ENCODE measurements at regions not wholly inside any gene's neighbourhood (a gene's known extent, or its start where the extent isn't known, plus 50 kb on each side); places are given as distances from the start of the nearest gene placed in this dataset.

GRCh38 chr2:15796167-15796942 lies 144.0 kb upstream of the MYCN start:
- DNase-seq, result no peak

- DNase-seq, result peak in 1 of 2 donors; percentile 2
These were observed 143.0 kb upstream of the MYCN start for GRCh38 chr2:15797231-15797938.

DNA sequence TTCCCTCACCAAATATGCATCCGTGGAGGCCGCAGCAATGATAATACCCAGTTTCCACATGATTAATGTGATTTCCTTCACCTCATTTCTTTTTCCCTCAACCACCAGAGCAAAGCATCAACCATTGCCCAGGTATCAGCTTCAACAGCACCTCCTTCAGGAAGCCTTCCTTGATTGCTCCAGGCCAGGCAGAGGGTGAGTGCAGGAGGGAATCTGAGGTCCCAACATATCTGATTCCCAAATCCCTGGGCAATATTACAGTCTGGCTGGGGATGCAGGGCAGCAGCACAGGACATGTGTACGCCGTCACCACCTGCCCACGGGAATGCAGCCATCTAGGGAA lies 142.4 kb upstream of the MYCN start:
- DNase-seq, result no peak

DNA sequence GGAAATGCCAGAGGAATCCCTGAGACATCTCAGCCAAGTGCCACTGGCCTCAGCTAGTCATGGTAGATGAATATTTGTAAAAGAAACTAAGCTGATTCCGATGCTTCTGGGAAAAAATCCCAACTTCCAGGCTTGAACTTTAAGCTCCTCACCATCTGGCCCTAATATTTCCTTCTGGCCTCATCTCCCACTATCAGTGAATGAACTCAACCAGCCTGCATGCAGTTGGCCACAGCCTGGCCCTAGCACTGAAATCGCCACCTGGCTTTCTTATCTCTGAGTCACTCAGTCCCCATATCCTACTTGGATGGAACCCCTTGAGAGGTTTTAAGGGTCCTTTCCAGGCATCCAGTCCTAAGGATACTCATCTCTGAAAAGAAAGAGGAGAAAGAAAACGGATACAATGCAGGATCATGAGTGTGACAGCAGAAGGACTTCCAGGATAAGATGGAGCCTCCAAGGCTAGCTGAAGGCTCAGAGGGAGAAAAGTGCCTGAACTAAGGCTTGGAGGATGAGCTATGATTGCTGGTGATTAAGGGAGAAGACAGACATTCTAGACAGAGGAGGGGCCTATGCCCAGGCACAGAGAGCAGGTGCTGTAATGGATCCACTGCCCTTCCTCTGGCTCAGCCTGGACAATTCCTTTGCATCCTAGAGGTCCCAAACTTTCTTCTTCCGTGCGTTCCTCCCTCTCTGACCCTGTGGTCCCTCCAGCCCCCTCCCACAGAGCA lies 141.5 kb upstream of the MYCN start:
- DNase-seq, result no peak

GRCh38 chr2:15799432-15799827 lies 140.9 kb upstream of the MYCN start:
- DNase-seq, result no peak

- DNase-seq, result no peak
These were observed 139.6 kb upstream of the MYCN start for GRCh38 chr2:15800495-15801329.

GRCh38 chr2:15801439-15801838 lies 138.9 kb upstream of the MYCN start:
- no peak for DNase-seq

GRCh38 chr2:15801904-15802303 lies 138.4 kb upstream of the MYCN start:
- DNase-seq, result no peak

DNA sequence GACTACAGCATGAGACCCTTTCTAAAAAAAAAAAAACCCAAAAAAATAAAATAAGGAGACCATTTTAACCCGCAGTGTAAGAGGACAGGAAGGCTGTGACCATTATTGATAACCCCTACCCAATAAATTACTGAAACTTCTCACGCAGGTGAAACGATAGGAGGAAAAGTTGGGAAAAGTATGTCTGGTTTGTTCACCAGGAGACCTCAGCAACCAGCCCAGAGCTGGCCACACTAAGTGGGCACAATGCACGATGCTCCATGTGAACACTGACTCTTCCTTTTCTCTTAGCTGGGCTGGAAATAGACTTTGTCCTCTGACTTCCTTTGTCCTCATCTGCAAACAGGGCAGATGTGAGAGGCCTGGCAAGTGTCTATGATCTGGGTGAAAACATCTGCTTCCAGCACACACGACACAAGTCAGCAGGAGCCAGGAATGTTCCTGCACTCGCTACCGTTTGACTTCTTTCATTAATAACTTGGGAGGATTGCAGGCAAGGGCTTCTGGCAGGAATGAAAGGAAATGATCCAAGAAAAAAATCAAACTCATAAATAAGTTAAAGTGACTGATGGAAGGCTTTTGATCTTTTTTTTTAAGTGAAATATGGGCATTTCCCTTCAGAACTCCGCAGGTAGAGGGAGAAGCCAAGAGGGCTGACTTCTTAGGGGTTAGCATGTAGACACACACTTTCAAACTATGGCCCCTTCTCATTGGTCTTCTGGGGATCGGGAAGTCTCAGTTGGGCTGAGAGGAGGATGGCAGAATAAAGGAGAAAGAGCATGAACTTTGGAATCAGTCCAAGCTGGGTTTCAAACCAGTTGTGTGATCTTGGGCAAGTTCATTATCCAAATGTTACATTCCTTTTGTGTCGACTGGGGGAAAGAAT lies 137.4 kb upstream of the MYCN start:
- no peak for DNase-seq

DNA sequence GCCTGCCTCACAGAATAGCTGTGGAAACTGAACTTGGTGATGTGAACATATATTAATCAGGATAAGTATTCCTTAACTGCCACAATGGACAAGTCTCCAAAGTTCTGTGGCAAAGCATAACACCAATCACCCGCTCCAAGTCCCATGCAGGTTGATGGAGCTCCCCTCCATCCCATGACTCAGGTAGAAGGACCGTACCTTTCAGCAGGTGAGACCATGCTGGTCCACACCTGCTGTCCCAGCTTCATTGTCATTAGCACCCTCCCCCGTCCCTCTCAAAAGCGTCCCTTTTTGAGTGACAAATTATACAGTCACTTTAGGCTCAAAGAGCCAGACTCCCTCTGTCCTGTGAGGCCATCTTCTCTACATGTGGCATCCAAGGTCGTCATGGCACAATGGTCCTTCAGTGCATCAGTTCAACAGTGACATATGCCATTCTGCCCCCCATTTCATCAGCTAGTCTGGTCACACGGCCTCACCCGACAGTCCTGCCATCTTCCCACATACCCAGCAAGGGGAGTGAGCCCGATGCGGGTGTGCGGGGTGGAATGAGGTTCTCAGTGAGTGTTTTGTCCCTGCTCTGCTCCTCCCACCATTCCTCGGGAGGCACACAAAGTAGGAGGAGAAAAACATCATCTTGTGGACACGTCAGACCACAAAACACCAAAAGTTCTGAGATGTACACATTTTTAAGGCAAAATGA lies 136.7 kb upstream of the MYCN start:
- DNase-seq, result no peak

DNA sequence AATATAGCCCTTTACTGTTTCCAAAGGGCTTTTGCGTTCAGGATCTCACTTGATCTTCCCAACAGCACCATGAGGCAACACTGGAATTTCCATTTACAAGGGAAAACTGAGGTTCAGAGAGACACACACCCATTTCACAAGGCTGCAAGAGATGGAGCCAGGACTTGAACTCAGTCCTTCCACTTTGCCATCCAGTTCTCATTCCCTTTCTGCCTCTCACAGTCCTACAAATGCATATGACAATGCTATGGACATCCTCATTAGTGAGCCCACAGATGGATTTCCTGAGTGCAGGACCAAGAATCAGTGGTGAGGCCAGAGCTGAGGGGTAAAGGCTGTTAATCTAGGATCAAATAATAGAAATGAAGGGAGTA lies 136.1 kb upstream of the MYCN start:
- DNase-seq, result no peak

DNA sequence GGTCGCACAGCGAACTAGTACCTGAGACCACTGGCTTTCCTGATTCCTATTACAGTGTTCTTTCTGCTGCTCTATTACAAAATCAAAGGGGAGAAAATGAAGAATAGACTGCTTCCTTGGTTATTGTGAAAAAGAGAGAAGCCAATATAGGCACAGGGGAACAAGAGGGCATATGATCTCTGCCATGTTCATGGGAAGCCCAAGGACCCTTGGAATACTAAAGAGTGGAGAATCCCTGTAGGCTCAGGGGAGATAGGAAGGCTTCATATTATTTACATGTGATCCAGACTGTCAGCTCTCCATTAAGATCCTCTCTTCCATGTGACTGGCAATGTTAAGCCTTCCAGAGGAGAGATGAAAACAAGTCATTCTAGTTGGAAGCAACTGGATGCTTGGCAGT lies 135.7 kb upstream of the MYCN start:
- DNase-seq, result no peak

DNA sequence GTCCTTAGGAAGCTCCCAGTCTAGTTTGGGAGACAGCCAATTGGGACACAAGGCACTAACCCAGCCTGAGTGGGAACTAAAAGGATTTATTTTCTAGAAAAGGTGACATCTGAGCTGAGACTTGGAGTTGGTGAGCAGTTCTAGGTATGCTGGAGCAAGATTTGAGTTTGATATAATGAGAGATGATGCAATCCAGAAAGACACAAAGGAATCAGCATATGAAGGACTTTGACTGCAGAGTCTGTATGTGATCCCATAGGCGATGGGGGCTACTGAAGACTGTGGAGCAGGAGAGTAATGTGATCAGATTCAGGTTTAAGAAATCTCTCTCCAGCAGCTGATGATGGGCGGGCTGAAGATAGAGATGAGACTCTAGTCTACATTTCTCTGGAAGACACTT lies 135.1 kb upstream of the MYCN start:
- DNase-seq, result no peak

- DNase-seq, result no peak
These were observed 134.6 kb upstream of the MYCN start for GRCh38 chr2:15805772-15806171.

DNA sequence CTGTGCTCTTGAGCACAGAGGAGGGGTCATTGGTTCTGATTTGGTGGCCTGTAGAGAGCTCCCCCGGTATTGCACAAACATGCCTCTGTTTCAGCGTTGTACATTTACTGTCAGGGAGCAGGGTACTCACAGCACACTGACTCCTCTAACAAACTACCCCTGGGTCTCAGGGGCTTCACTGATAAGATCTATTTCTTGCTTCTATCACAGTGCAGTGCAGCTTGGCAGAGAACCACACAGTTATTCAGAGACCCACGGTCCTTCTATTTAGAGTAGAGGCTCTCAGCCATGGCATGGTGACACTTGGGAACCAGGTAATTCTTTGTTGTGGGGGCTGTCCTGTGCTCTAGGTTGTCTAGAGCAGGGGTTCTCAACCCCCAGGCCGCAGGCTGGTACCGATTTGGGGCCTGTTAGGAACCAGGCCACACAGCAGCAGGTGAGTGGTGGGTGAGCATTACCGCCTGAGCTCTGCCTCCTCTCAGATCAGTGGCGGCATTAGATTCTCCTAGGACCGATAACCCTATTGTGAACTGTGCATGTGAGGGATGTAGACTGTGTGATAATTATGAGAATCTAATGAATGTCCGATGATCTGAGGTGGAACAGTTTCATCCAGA lies 133.4 kb upstream of the MYCN start:
- DNase-seq, result no peak

DNA sequence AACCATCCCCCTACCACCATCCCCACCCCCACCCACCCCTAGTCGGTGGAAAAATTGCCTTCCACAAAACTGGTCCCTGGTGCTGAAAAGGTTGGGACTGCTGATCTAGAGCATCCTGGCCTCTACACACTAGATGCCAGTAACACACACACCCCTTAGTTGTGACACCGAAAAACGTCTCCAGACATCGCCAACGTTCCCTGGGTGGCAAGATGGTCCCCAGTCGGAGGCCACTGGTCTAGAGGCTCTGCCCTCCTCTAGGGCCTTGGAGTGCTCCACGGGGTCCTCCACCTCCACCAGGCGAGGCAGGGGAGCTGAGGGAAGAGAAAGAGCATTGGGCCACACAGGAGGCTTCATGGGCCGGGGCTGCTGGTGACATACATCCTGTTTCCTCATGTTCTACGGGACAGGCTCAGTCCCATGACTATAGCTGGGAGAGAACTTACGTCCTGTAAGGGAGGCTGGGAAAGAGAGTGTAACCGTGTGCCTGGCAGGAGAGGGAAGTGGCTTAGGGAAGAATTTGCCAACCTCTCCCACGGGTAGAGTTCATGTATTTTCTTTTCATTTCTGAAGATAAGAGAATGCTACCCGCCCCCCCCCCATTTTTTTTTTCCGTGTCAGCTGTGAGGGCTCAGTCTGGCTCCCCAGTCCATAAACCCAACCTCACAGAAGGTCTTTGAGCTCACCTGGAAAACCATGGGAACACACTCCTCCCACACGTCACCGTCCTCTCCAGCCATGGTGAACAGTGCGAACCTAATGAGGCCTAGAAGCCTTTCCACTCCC lies 132.7 kb upstream of the MYCN start:
- DNase-seq, result no peak

DNA sequence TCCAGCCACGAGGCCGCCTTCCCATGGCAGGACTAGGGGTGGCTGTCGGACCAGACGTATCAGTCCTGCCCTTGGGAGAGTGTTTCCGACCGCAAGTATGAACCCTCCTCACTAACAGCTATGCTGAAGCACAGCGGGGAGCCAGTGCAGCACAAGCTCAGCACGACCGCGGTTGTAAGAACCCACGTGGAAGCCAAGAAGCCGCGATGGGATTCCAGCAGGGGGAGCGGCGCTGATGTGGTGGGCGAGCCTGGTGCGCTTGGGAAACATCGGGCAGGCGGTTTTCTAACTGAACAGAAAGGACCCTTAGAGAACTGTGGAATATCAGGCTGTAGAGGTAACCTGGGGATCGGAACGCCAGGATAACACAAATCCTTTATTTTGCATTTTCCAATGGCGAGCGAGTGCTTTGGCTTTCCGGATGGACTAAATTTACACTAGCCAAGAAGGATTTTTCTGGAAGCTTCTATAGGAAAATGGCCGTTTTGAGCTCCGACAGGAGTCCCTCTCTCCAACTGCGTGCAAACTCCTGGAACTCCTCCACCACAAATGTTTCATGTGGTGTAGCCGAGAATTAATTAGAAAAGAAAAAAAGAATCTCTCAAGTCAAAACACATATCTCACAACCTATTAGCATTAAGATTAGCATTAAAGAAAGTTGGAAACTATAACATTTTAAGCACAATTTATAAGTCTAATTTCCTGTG lies 132.0 kb upstream of the MYCN start:
- DNase-seq, result no peak

GRCh38 chr2:15808944-15809343 lies 131.4 kb upstream of the MYCN start:
- DNase-seq, result no peak

DNA sequence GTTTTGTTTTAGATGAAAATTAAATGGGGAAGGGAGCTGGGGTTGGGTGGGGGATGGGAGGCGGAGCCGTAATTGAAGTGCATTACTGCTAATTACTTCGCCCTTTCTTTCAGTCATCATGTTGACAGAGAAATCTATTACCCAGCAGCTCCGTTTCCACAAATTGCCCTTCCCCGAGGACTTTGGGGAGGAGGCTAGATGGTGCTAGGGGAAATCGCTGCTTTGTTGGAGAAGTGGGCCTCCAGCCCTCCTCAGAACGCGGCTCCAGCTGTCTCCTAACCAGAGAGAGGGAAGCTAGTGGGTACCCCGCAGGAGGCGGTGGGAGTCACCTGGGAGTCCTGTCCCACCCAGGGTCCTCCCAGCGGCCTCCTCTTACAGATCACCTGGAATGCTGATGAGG lies 130.9 kb upstream of the MYCN start:
- DNase-seq, result no peak

Measured in stimulated activated CD4-positive, alpha-beta T cell treated with anti-CD3 and anti-CD28 coated beads, Interleukin-2, amount 100 ng/mL, for 24 hours (primary cell).